PC-9 (cell line): ENCODE measurements at regions not wholly inside any gene's neighbourhood (a gene's known extent, or its start where the extent isn't known, plus 50 kb on each side); places are given as distances from the start of the nearest gene placed in this dataset.

Experiments used
- EZH2 ChIP-seq: fragments of 200-600 bp; sonication (generic); IDR thresholded peaks from 2 replicates; pipeline ENCODE4 v1.8.0; 2017; ENCODE audit warnings: antibody characterized with exemption, low read depth
- TF ChIP-seq, protein P1 (sequence below): fragments of 200-600 bp; sonication (generic); conservative IDR thresholded peaks from 2 replicates; pipeline ENCODE4 v1.6.1; 2017; ENCODE audit warnings: mixed run types, antibody characterized with exemption, mild to moderate bottlenecking, moderate library complexity

DNA sequence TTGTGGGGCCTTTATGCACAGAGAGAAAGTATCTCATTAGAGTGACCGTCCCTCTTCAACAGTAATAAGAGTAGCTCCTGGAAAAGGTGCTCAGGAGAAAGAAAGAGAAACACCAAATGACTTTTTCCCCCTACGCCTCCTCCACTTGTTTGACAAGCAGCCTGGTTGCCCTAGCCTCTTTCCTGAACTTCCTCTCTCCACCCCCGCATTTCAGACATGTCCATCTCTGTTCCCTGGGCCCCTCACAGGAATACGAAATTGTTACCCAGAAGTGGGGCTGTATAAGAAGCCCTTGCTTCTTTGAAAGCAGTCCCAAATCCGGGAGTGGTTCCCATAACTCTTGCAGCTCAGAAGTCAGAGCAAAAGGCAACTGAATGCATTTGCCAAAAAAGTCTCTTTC, 119.6 kb upstream of the ADO start:
- TF ChIP-seq, protein P1, sequence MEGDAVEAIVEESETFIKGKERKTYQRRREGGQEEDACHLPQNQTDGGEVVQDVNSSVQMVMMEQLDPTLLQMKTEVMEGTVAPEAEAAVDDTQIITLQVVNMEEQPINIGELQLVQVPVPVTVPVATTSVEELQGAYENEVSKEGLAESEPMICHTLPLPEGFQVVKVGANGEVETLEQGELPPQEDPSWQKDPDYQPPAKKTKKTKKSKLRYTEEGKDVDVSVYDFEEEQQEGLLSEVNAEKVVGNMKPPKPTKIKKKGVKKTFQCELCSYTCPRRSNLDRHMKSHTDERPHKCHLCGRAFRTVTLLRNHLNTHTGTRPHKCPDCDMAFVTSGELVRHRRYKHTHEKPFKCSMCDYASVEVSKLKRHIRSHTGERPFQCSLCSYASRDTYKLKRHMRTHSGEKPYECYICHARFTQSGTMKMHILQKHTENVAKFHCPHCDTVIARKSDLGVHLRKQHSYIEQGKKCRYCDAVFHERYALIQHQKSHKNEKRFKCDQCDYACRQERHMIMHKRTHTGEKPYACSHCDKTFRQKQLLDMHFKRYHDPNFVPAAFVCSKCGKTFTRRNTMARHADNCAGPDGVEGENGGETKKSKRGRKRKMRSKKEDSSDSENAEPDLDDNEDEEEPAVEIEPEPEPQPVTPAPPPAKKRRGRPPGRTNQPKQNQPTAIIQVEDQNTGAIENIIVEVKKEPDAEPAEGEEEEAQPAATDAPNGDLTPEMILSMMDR = no peak
- no peak for TF ChIP-seq EZH2
